Loucy (cell line): ENCODE measurements at regions not wholly inside any gene's neighbourhood (a gene's known extent, or its start where the extent isn't known, plus 50 kb on each side); places are given as distances from the start of the nearest gene placed in this dataset.
"Not testable (repeated sequence)": the region's sequence is repeated elsewhere in the genome, so short reads cannot be mapped to it uniquely, and the experiment has no call there.

Experiments used
- CTCF ChIP-seq: fragments of 200-600 bp; sonication (generic); conservative IDR thresholded peaks from 2 replicates; pipeline ENCODE4 v1.5.1; 2014; ENCODE audit warnings: mild to moderate bottlenecking, antibody characterized with exemption, low read length
- EZH2phosphoT487 ChIP-seq: fragments of 200-600 bp; IDR thresholded peaks from 2 replicates; pipeline ENCODE4 v1.6.1; 2018; ENCODE audit warnings: antibody characterized with exemption, mild to moderate bottlenecking, moderate library complexity, borderline replicate concordance

GRCh38 chr4:131723069-131723468, 1426.0 kb upstream of the PCDH10 start:
- not testable (repeated sequence) for TF ChIP-seq CTCF, EZH2phosphoT487
